Amniotic epithelial cell (primary cell): ENCODE measurements at regions not wholly inside any gene's neighbourhood (a gene's known extent, or its start where the extent isn't known, plus 50 kb on each side); places are given as distances from the start of the nearest gene placed in this dataset.

Source experiments
- DNase-seq: peaks from one replicate; pipeline ENCODE4 v3.0.0-alpha.2; 2010; ENCODE audit warnings: low read depth

GRCh38 chr13:40505196-40505595 is 161.2 kb downstream of the FOXO1 start:
- DNase-seq: peak; percentile 31
